GM12878 (cell line): ENCODE measurements at regions not wholly inside any gene's neighbourhood (a gene's known extent, or its start where the extent isn't known, plus 50 kb on each side); places are given as distances from the start of the nearest gene placed in this dataset.

ENCODE experiments used
- ATAC-seq: fragments of 200-7000 bp; cut with Tn5 transposase; 3 replicates; pipeline ENCODE4 v1.9.1; 2020; ENCODE audit warnings: mild to moderate bottlenecking, moderate library complexity
- BruUV-seq: library from RNA; stranded (reverse); fragments of 400-500 nt; replicated peaks from 2 replicates; lab custom pipeline; 2021; lab: Mats Ljungman, UMichigan
- CTCF ChIA-PET: fragments of 300-600 bp; sonication (Branson Sonifier 250); formaldehyde crosslinking; extraction: SDS; loops from one replicate; lab custom pipeline; 2021; ENCODE audit warnings: inconsistent platforms; lab: Yijun Ruan, JAX
- POLR2A ChIA-PET: fragments of 350-600 bp; formaldehyde crosslinking; extraction: SDS; loops from one replicate; lab custom pipeline; 2021; ENCODE audit warnings: inconsistent platforms; lab: Charles Lee
- RAD21 ChIA-PET: fragments of 300-600 bp; sonication (Branson Sonifier 250); formaldehyde crosslinking; loops from one replicate; lab custom pipeline; 2023; ENCODE audit warnings: antibody characterized with exemption; ENCODE audit not compliant: unreplicated experiment; lab: Charles Lee
- SMC1A ChIA-PET: fragments of 300-600 bp; sonication (Branson Sonifier 250); formaldehyde crosslinking; loops from one replicate; lab custom pipeline; 2023; ENCODE audit not compliant: unreplicated experiment, uncharacterized antibody; lab: Charles Lee
- DNase-seq: peaks from one replicate; pipeline ENCODE4 v3.0.0-alpha.2; 2011; ENCODE audit warnings: low read depth, low spot score
- FAIRE-seq: peaks from 3 replicates; lab custom pipeline; 2011; peaks lifted over from hg19 to GRCh38; lab: Jason Lieb, UNC
- H2AFZ ChIP-seq: 2 replicates; pipeline ENCODE4 v1.6.0; 2011; ENCODE audit warnings: low read depth, low read length, control low read depth; ENCODE audit not compliant: control insufficient read depth
- H3K27ac ChIP-seq: 2 replicates; pipeline ENCODE4 v1.5.1; 2011; ENCODE audit warnings: control low read depth; ENCODE audit not compliant: control insufficient read depth, insufficient read depth
- H3K27me3 ChIP-seq, 2 experiments: replicated peaks in 1 of 2; 2 replicates each; pipeline versions ENCODE4 v1.6.0 to v1.6.1; 2011; ENCODE audit warnings: low read length in 1 of 2; ENCODE audit not compliant: control insufficient read depth in 2 of 2, insufficient read depth in 2 of 2
- H3K36me3 ChIP-seq, 2 experiments: 2 replicates each; pipeline ENCODE4 v1.5.1; 2011; ENCODE audit warnings: low read length in 1 of 2; ENCODE audit not compliant: control insufficient read depth in 2 of 2, insufficient read depth in 2 of 2
- H3K4me1 ChIP-seq: 2 replicates; pipeline ENCODE4 v1.6.1; 2011; ENCODE audit warnings: mild to moderate bottlenecking, low read length, moderate library complexity, mixed read lengths; ENCODE audit not compliant: control insufficient read depth, insufficient read depth
- H3K4me2 ChIP-seq: 2 replicates; pipeline ENCODE4 v1.6.0; 2011; ENCODE audit warnings: control low read depth; ENCODE audit not compliant: control insufficient read depth, insufficient read depth
- H3K4me3 ChIP-seq: fragments of 200-600 bp; sonication (generic); 2 replicates; pipeline ENCODE4 v1.5.1; 2016
- H3K79me2 ChIP-seq: 2 replicates; pipeline ENCODE4 v1.6.0; 2011; ENCODE audit warnings: low read length; ENCODE audit not compliant: control insufficient read depth, insufficient read depth
- H3K9ac ChIP-seq: 2 replicates; pipeline ENCODE4 v1.8.0; 2011; ENCODE audit warnings: low read length, control low read depth, mixed read lengths; ENCODE audit not compliant: control insufficient read depth, insufficient read depth
- H3K9me3 ChIP-seq: replicated peaks from 3 replicates; pipeline ENCODE4 v1.5.1; 2011; ENCODE audit warnings: mild to moderate bottlenecking, low read length; ENCODE audit not compliant: control insufficient read depth, insufficient read depth
- H4K20me1 ChIP-seq: 2 replicates; pipeline ENCODE4 v1.6.0; 2011; ENCODE audit not compliant: control insufficient read depth, insufficient read depth
- CBFB ChIP-seq: IDR thresholded peaks from 2 replicates; pipeline ENCODE4 v1.6.1; 2016; ENCODE audit warnings: antibody characterized with exemption, low read depth
- CEBPB ChIP-seq, 2 experiments: fragments of 150-350 bp in 1 of 2; IDR thresholded peaks; 2 replicates each; pipeline ENCODE4 v1.6.1; 2012 to 2014; ENCODE audit warnings: low read depth in 2 of 2, low read length in 2 of 2, borderline replicate concordance in 1 of 2, inconsistent platforms in 1 of 2
- CHD1 ChIP-seq: IDR thresholded peaks from 2 replicates; pipeline ENCODE4 v1.6.1; 2012; ENCODE audit warnings: low read depth, low read length, improper control_type of control experiment
- KAT2A ChIP-seq: conservative IDR thresholded peaks from 2 replicates; pipeline ENCODE4 v1.6.1; 2011; ENCODE audit warnings: low read depth, low read length; ENCODE audit not compliant: control insufficient read depth
- PAX5 ChIP-seq: IDR thresholded peaks from 2 replicates; pipeline ENCODE4 v1.6.1; 2011; ENCODE audit warnings: low read depth, low read length, borderline replicate concordance
- TCF12 ChIP-seq: IDR thresholded peaks from 2 replicates; pipeline ENCODE4 v1.6.1; 2011; ENCODE audit warnings: low read depth, mild to moderate bottlenecking, low read length
- ZNF384 ChIP-seq: IDR thresholded peaks from 2 replicates; pipeline ENCODE4 v1.6.1; 2012; ENCODE audit warnings: low read depth, mild to moderate bottlenecking, low read length, improper control_type of control experiment, borderline replicate concordance
- WGBS: methylation state at CpG from one replicate; pipeline ENCODE4 v1.1.6; 2016; ENCODE audit warnings: low lambda C conversion rate; ENCODE audit not compliant: insufficient replicate concordance, insufficient coverage; ENCODE audit errors: missing lambda C conversion rate; 5-methylcytosine and 5-hydroxymethylcytosine counted together
- in situ Hi-C: fragments of 300-500 bp; cut with MboI; formaldehyde crosslinking; loops from 9 replicates; pipeline ENCODE4 v1.14.3; 2018; ENCODE audit warnings: mixed read lengths
- intact Hi-C: fragments of 100-400 bp; cut with micrococcal nuclease; formaldehyde crosslinking; loops from one replicate; pipeline ENCODE4 v1.14.2; 2022; ENCODE audit not compliant: unreplicated experiment
- TF ChIP-seq, protein P1 (sequence below): fragments of 450-650 bp; IDR thresholded peaks from 2 replicates; pipeline ENCODE4 v1.6.1; 2017; ENCODE audit warnings: mild to moderate bottlenecking, moderate library complexity

DNA sequence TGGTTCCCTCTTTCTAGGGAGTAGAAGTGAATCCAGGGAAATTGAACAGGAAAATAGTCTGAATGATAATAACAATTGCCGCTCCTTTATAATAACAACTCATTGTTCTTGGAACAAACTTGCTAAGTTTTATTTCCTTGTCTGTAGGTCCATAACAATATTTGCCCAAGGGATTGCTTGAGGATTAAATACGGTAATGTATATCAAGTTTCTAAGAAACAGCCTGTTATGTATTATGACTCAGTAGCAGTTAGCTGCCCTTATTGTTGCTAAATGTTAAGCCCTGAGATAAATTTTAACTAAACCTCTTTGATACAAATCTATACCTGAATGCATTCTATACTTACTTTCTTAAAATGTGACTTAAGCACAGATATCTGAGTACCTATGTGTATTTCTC, 215.9 kb upstream of the AADAT start (continued):
- no peak for TF ChIP-seq CBFB
- TF ChIP-seq TCF12: no peak

DNA sequence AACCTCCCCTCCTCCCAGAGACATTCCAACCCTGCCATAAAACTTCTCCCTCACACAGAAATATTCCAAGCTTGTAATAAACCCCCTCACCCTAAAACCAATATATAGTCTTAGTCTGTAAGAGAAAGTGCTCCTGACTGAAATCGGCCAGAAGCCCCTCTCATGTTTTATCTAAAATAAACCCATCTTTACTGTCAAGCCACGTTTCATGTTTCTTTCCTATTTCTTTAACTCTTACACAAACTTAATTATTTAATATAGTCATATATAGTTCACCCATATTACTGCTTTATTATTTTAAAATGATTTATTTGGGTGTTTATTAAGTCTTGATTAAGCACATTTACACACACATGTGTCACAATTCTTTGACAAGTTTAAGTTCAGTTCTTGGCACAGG, 191.3 kb upstream of the AADAT start:
- Histone ChIP-seq H3K36me3 (no peaks in the 10 kb centered on the region), H4K20me1 (no peaks in the 10 kb centered on the region), H3K4me3 (no peak overlapping the region)
- CTCF ChIA-PET: no interaction called here
- intact Hi-C loops: no loop called here
- TF ChIP-seq ZNF384 (no peak), PAX5 (no peak), CHD1 (no peak), CEBPB (IDR thresholded peaks at IDR 0.05; ENCODE audit: borderline replicate concordance in 1 of 2, low read depth in 2 of 2, low read length in 2 of 2) (no peak), KAT2A (no peak)
- TF ChIP-seq, protein P1, sequence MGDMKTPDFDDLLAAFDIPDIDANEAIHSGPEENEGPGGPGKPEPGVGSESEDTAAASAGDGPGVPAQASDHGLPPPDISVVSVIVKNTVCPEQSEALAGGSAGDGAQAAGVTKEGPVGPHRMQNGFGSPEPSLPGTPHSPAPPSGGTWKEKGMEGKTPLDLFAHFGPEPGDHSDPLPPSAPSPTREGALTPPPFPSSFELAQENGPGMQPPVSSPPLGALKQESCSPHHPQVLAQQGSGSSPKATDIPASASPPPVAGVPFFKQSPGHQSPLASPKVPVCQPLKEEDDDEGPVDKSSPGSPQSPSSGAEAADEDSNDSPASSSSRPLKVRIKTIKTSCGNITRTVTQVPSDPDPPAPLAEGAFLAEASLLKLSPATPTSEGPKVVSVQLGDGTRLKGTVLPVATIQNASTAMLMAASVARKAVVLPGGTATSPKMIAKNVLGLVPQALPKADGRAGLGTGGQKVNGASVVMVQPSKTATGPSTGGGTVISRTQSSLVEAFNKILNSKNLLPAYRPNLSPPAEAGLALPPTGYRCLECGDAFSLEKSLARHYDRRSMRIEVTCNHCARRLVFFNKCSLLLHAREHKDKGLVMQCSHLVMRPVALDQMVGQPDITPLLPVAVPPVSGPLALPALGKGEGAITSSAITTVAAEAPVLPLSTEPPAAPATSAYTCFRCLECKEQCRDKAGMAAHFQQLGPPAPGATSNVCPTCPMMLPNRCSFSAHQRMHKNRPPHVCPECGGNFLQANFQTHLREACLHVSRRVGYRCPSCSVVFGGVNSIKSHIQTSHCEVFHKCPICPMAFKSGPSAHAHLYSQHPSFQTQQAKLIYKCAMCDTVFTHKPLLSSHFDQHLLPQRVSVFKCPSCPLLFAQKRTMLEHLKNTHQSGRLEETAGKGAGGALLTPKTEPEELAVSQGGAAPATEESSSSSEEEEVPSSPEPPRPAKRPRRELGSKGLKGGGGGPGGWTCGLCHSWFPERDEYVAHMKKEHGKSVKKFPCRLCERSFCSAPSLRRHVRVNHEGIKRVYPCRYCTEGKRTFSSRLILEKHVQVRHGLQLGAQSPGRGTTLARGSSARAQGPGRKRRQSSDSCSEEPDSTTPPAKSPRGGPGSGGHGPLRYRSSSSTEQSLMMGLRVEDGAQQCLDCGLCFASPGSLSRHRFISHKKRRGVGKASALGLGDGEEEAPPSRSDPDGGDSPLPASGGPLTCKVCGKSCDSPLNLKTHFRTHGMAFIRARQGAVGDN: no peak
- TF ChIP-seq, all 136 proteins: peak for 0
- in situ Hi-C loops: no loop called here
- Histone ChIP-seq H3K79me2 (no peaks in the 10 kb centered on the region), H3K9ac (no peak overlapping the region), H3K27me3 (no peaks in the 10 kb centered on the region), H3K4me2 (no peak overlapping the region), H3K9me3 (no peaks in the 10 kb centered on the region; the same call in 2 of the 3 replicates), H2AFZ (no peak overlapping the region), H3K4me1 (no peaks in the 10 kb centered on the region), H3K27ac (no peak overlapping the region)
- no TSS peak for BruUV-seq
- ChIA-PET POLR2A (no interaction called here), SMC1A (interaction anchor here (0.7 kb wide), 1 partner anchor 110 kb away, joined by 3 read pairs; no protein-coding TSS in a partner anchor), RAD21 (no interaction called here)
- WGBS: 0% methylated on average over 2 of the region's 2 CpGs
- no peak for FAIRE-seq
- DNase-seq: no peak
- ATAC-seq: no peak
